ENCODE measurements at regions not wholly inside any gene's neighbourhood (a gene's known extent, or its start where the extent isn't known, plus 50 kb on each side); places are given as distances from the start of the nearest gene placed in this dataset.
"Not testable (repeated sequence)": the region's sequence is repeated elsewhere in the genome, so short reads cannot be mapped to it uniquely, and the experiment has no call there.

GRCh38 chr11:19436932-19437331 is 196.2 kb upstream of the E2F8 start:
- DNase-seq, result no peak

GRCh38 chr11:19435306-19435989 is 194.7 kb upstream of the E2F8 start:
- DNase-seq, result no peak

- DNase-seq, result no peak
Observed at GRCh38 chr11:19433791-19434190, 193.0 kb upstream of the E2F8 start.

GRCh38 chr11:19433367-19433766 is 192.6 kb upstream of the E2F8 start:
- DNase-seq, result no peak

GRCh38 chr11:19432370-19433061 is 191.8 kb upstream of the E2F8 start:
- no peak for DNase-seq

GRCh38 chr11:19430754-19431398 is 190.1 kb upstream of the E2F8 start:
- DNase-seq, result peak in 3 of 56 donors; percentile 10 to 38 (median 15)

GRCh38 chr11:19430346-19430745 is 189.6 kb upstream of the E2F8 start:
- no peak for DNase-seq

- no peak for DNase-seq
Observed at GRCh38 chr11:19429108-19429760, 188.5 kb upstream of the E2F8 start.

- no peak for DNase-seq
Observed at GRCh38 chr11:19428206-19429002, 187.7 kb upstream of the E2F8 start.

GRCh38 chr11:19426756-19427403 is 186.1 kb upstream of the E2F8 start:
- no peak for DNase-seq

- DNase-seq, result no peak
Observed at GRCh38 chr11:19426011-19426755, 185.4 kb upstream of the E2F8 start.

- no peak for DNase-seq
Observed at GRCh38 chr11:19422276-19422675, 181.5 kb upstream of the E2F8 start.

GRCh38 chr11:19420868-19421533 is 180.3 kb upstream of the E2F8 start:
- DNase-seq, result no peak

- DNase-seq, result no peak
Observed at GRCh38 chr11:19419808-19420207, 179.1 kb upstream of the E2F8 start.

GRCh38 chr11:19419021-19419750 is 178.4 kb upstream of the E2F8 start:
- no peak for DNase-seq

- DNase-seq, result no peak
Observed at GRCh38 chr11:19418221-19418620, 177.5 kb upstream of the E2F8 start.

GRCh38 chr11:19412070-19412469 is 171.3 kb upstream of the E2F8 start:
- DNase-seq, result not testable (repeated sequence)

GRCh38 chr11:19410032-19410431 is 169.3 kb upstream of the E2F8 start:
- no peak for DNase-seq

- no peak for DNase-seq
Observed at GRCh38 chr11:19409307-19409706, 168.6 kb upstream of the E2F8 start.
